ENCODE measurements at regions not wholly inside any gene's neighbourhood (a gene's known extent, or its start where the extent isn't known, plus 50 kb on each side); places are given as distances from the start of the nearest gene placed in this dataset.

- no peak overlapping the region for H3K4me3 ChIP-seq (ENCODE audit: low read length in 2 of 2)
- H3K36me3 ChIP-seq (replicated peaks in 1 of 2; ENCODE audit: control insufficient read depth in 2 of 2, insufficient read depth in 2 of 2, low read length in 2 of 2): no peaks in the 10 kb centered on the region
- no peak overlapping the region for H2BK12ac ChIP-seq (ENCODE audit: low read length)
- no peak overlapping the region for H2BK5ac ChIP-seq (ENCODE audit: low read length)
- peaks cover 0 to 2% of the 10 kb centered on the region in 2 donors for H3K9me3 ChIP-seq (replicated peaks in 1 of 2; ENCODE audit: control insufficient read depth in 2 of 2, insufficient read depth in 1 of 2, low read depth in 1 of 2, low read length in 2 of 2)
- DNase-seq (ENCODE audit: low spot score): no peak
- H4K8ac ChIP-seq (ENCODE audit: low read depth, low read length): no peak overlapping the region
- no peak overlapping the region for H2BK120ac ChIP-seq (ENCODE audit: low read depth, low read length)
- H2BK15ac ChIP-seq (ENCODE audit: low read length): no peak overlapping the region
- no peak overlapping the region for H3K14ac ChIP-seq (ENCODE audit: low read length)
- no peak overlapping the region for H2AFZ ChIP-seq (ENCODE audit: low read length)
- no peak overlapping the region for H2AK5ac ChIP-seq (ENCODE audit: low read depth, low read length)
- WGBS, 2 donors (ENCODE audit: extremely low coverage in 2 of 2, insufficient read length in 2 of 2, insufficient replicate concordance in 1 of 2): no CpG with 5 or more reads among the region's 2 CpGs
- no peaks in the 10 kb centered on the region for H3K4me1 ChIP-seq (ENCODE audit: control insufficient read depth in 2 of 2, insufficient read depth in 1 of 2, low read depth in 1 of 2, low read length in 2 of 2)
- H3K4ac ChIP-seq (ENCODE audit: low read length): no peak overlapping the region
- H4K91ac ChIP-seq (ENCODE audit: low read depth, low read length, poor library complexity): no peak overlapping the region
- no peak overlapping the region for H3K4me2 ChIP-seq (ENCODE audit: insufficient read depth, low read length, poor library complexity, severe bottlenecking)
- H3K79me1 ChIP-seq (ENCODE audit: low read depth, low read length): no peaks in the 10 kb centered on the region
- no peak overlapping the region for H3K9ac ChIP-seq (ENCODE audit: low read depth, low read length, poor library complexity)
- no peak overlapping the region for H3K18ac ChIP-seq (ENCODE audit: low read length)
- H3K27ac ChIP-seq (replicated peaks; ENCODE audit: low read length): no peak overlapping the region
- no peak overlapping the region for H3K23ac ChIP-seq (ENCODE audit: low read depth, low read length, poor library complexity)
- peaks cover 0 to 7% (median 0%) of the 10 kb centered on the region in 3 experiments for H3K27me3 ChIP-seq (ENCODE audit: control insufficient read depth in 3 of 3, insufficient read depth in 3 of 3, low read depth in 1 of 3, low read length in 3 of 3)
Measured at GRCh38 chr6:25196464-25196863, 82.7 kb upstream of the CARMIL1 start.

DNA sequence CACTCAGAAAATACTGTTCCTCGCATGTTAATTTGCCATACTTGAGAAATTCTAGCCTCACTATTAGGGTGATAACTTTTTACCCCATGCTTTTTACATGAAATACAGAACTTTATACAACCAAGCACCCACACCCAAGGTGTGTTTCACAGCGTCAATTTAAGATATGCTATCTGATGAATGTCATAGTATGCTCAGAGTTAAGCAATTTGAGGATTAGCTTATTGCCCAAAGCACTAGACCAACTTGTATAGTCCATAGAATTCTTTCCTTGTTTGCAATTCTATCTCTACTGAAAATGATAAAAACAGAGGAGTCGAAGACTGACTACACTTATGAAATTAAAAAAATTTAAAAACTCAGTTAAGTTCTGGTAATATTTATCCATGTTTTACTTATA is 82.1 kb upstream of the CARMIL1 start:
- Histone ChIP-seq H3K4me3 (ENCODE audit: low read length in 2 of 2) (no peak overlapping the region), H3K27ac (replicated peaks; ENCODE audit: low read length) (no peak overlapping the region), H3K23ac (ENCODE audit: low read depth, low read length, poor library complexity) (no peak overlapping the region), H2AK5ac (ENCODE audit: low read depth, low read length) (no peak overlapping the region), H3K4ac (ENCODE audit: low read length) (no peak overlapping the region), H3K4me2 (ENCODE audit: insufficient read depth, low read length, poor library complexity, severe bottlenecking) (no peak overlapping the region), H3K9ac (ENCODE audit: low read depth, low read length, poor library complexity) (no peak overlapping the region), H2BK120ac (ENCODE audit: low read depth, low read length) (no peak overlapping the region), H3K27me3 (ENCODE audit: control insufficient read depth in 3 of 3, insufficient read depth in 3 of 3, low read depth in 1 of 3, low read length in 3 of 3) (peaks cover 0 to 7% (median 0%) of the 10 kb centered on the region in 3 experiments), H3K4me1 (ENCODE audit: control insufficient read depth in 2 of 2, insufficient read depth in 1 of 2, low read depth in 1 of 2, low read length in 2 of 2) (no peaks in the 10 kb centered on the region), H3K9me3 (replicated peaks in 1 of 2; ENCODE audit: control insufficient read depth in 2 of 2, insufficient read depth in 1 of 2, low read depth in 1 of 2, low read length in 2 of 2) (peaks cover 0 to 2% of the 10 kb centered on the region in 2 donors), H3K18ac (ENCODE audit: low read length) (no peak overlapping the region), H4K8ac (ENCODE audit: low read depth, low read length) (no peak overlapping the region), H4K91ac (ENCODE audit: low read depth, low read length, poor library complexity) (no peak overlapping the region), H2BK15ac (ENCODE audit: low read length) (no peak overlapping the region), H3K14ac (ENCODE audit: low read length) (no peak overlapping the region), H3K79me1 (ENCODE audit: low read depth, low read length) (no peaks in the 10 kb centered on the region), H3K36me3 (replicated peaks in 1 of 2; ENCODE audit: control insufficient read depth in 2 of 2, insufficient read depth in 2 of 2, low read length in 2 of 2) (no peaks in the 10 kb centered on the region), H2AFZ (ENCODE audit: low read length) (no peak overlapping the region), H2BK12ac (ENCODE audit: low read length) (no peak overlapping the region), H2BK5ac (ENCODE audit: low read length) (no peak overlapping the region)
- no peak for DNase-seq (ENCODE audit: low spot score)
- no CpG with 5 or more reads among the region's 3 CpGs for WGBS, 2 donors (ENCODE audit: extremely low coverage in 2 of 2, insufficient read length in 2 of 2, insufficient replicate concordance in 1 of 2)

DNA sequence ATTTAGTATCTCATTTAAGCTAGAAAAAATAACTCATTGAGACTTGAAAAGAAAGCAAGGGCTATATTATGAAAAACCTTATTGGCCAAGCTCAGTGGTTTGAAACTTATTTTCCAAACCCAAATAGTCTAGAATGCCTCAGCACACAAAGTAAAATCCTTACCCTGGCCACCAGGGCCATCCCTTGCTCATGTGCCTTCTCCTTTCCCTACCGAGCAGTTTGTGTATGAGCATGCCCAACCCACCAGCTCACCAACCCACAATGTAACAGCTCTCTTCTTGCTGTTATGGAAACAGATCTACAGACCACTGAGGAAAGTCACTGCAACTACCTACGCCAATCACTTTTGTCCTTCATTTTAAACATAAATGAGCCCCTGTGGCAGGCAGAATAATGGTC is 79.6 kb upstream of the CARMIL1 start:
- Histone ChIP-seq H3K14ac (ENCODE audit: low read length) (no peak overlapping the region), H4K8ac (ENCODE audit: low read depth, low read length) (no peak overlapping the region), H3K27me3 (ENCODE audit: control insufficient read depth in 3 of 3, insufficient read depth in 3 of 3, low read depth in 1 of 3, low read length in 3 of 3) (peaks cover 0 to 8% (median 0%) of the 10 kb centered on the region in 3 experiments), H3K9me3 (replicated peaks in 1 of 2; ENCODE audit: control insufficient read depth in 2 of 2, insufficient read depth in 1 of 2, low read depth in 1 of 2, low read length in 2 of 2) (peaks cover 0 to 2% of the 10 kb centered on the region in 2 donors), H3K4ac (ENCODE audit: low read length) (no peak overlapping the region), H3K36me3 (replicated peaks in 1 of 2; ENCODE audit: control insufficient read depth in 2 of 2, insufficient read depth in 2 of 2, low read length in 2 of 2) (no peaks in the 10 kb centered on the region), H2AK5ac (ENCODE audit: low read depth, low read length) (no peak overlapping the region), H3K4me3 (ENCODE audit: low read length in 2 of 2) (no peak overlapping the region), H2BK12ac (ENCODE audit: low read length) (no peak overlapping the region), H3K27ac (replicated peaks; ENCODE audit: low read length) (no peak overlapping the region), H2BK120ac (ENCODE audit: low read depth, low read length) (no peak overlapping the region), H4K91ac (ENCODE audit: low read depth, low read length, poor library complexity) (no peak overlapping the region), H3K79me1 (ENCODE audit: low read depth, low read length) (no peaks in the 10 kb centered on the region), H3K4me2 (ENCODE audit: insufficient read depth, low read length, poor library complexity, severe bottlenecking) (no peak overlapping the region), H3K23ac (ENCODE audit: low read depth, low read length, poor library complexity) (no peak overlapping the region), H2AFZ (ENCODE audit: low read length) (no peak overlapping the region), H3K9ac (ENCODE audit: low read depth, low read length, poor library complexity) (no peak overlapping the region), H2BK5ac (ENCODE audit: low read length) (no peak overlapping the region), H3K4me1 (ENCODE audit: control insufficient read depth in 2 of 2, insufficient read depth in 1 of 2, low read depth in 1 of 2, low read length in 2 of 2) (no peaks in the 10 kb centered on the region), H3K18ac (ENCODE audit: low read length) (no peak overlapping the region), H2BK15ac (ENCODE audit: low read length) (no peak overlapping the region)
- WGBS, 2 donors (ENCODE audit: extremely low coverage in 2 of 2, insufficient read length in 2 of 2, insufficient replicate concordance in 1 of 2): no CpG with 5 or more reads among the region's 2 CpGs
- DNase-seq (ENCODE audit: low spot score): no peak

- no peak overlapping the region for H3K18ac ChIP-seq (ENCODE audit: low read length)
- peaks cover 0 to 3% of the 10 kb centered on the region in 2 donors for H3K9me3 ChIP-seq (replicated peaks in 1 of 2; ENCODE audit: control insufficient read depth in 2 of 2, insufficient read depth in 1 of 2, low read depth in 1 of 2, low read length in 2 of 2)
- no peak overlapping the region for H3K14ac ChIP-seq (ENCODE audit: low read length)
- peaks cover 0 to 7% (median 0%) of the 10 kb centered on the region in 3 experiments for H3K27me3 ChIP-seq (ENCODE audit: control insufficient read depth in 3 of 3, insufficient read depth in 3 of 3, low read depth in 1 of 3, low read length in 3 of 3)
- no peak overlapping the region for H3K4me3 ChIP-seq (ENCODE audit: low read length in 2 of 2)
- no peak overlapping the region for H2AK5ac ChIP-seq (ENCODE audit: low read depth, low read length)
- no peak overlapping the region for H3K9ac ChIP-seq (ENCODE audit: low read depth, low read length, poor library complexity)
- H3K4me1 ChIP-seq (ENCODE audit: control insufficient read depth in 2 of 2, insufficient read depth in 1 of 2, low read depth in 1 of 2, low read length in 2 of 2): peaks cover 2 to 3% of the 10 kb centered on the region in 2 donors
- H2AFZ ChIP-seq (ENCODE audit: low read length): no peak overlapping the region
- H3K27ac ChIP-seq (replicated peaks; ENCODE audit: low read length): no peak overlapping the region
- no peak overlapping the region for H4K8ac ChIP-seq (ENCODE audit: low read depth, low read length)
- no peak overlapping the region for H2BK15ac ChIP-seq (ENCODE audit: low read length)
- H2BK5ac ChIP-seq (ENCODE audit: low read length): no peak overlapping the region
- no peak overlapping the region for H3K23ac ChIP-seq (ENCODE audit: low read depth, low read length, poor library complexity)
- no peaks in the 10 kb centered on the region for H3K36me3 ChIP-seq (replicated peaks in 1 of 2; ENCODE audit: control insufficient read depth in 2 of 2, insufficient read depth in 2 of 2, low read length in 2 of 2)
- H2BK12ac ChIP-seq (ENCODE audit: low read length): no peak overlapping the region
- no peak overlapping the region for H3K4ac ChIP-seq (ENCODE audit: low read length)
- DNase-seq (ENCODE audit: low spot score): no peak
- H3K4me2 ChIP-seq (ENCODE audit: insufficient read depth, low read length, poor library complexity, severe bottlenecking): no peak overlapping the region
- no peaks in the 10 kb centered on the region for H3K79me1 ChIP-seq (ENCODE audit: low read depth, low read length)
- no peak overlapping the region for H4K91ac ChIP-seq (ENCODE audit: low read depth, low read length, poor library complexity)
- H2BK120ac ChIP-seq (ENCODE audit: low read depth, low read length): no peak overlapping the region
Measured at GRCh38 chr6:25202504-25202903, 76.7 kb upstream of the CARMIL1 start.
